ENCODE measurements at regions not wholly inside any gene's neighbourhood (a gene's known extent, or its start where the extent isn't known, plus 50 kb on each side); places are given as distances from the start of the nearest gene placed in this dataset.

DNA sequence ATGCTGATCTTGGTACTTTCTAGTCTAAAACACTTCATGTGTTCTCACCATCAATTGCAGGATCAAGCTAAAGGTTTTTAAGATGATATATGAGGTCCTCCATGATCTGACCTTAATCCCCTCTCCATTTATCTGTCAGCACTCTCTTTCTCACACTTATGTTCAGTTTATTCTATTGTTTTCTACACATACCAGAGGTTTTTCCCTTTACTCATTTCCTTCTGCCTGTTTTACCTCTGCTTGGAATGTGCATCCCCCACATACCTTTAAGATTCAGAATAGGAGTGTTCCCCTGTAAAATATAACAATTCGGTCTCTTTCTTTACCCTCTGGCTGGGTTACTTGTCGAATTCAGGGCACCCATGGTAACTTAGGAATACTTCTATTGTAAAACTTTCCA, 219.1 kb upstream of the PKP2 start:
- TF ChIP-seq, protein P1, sequence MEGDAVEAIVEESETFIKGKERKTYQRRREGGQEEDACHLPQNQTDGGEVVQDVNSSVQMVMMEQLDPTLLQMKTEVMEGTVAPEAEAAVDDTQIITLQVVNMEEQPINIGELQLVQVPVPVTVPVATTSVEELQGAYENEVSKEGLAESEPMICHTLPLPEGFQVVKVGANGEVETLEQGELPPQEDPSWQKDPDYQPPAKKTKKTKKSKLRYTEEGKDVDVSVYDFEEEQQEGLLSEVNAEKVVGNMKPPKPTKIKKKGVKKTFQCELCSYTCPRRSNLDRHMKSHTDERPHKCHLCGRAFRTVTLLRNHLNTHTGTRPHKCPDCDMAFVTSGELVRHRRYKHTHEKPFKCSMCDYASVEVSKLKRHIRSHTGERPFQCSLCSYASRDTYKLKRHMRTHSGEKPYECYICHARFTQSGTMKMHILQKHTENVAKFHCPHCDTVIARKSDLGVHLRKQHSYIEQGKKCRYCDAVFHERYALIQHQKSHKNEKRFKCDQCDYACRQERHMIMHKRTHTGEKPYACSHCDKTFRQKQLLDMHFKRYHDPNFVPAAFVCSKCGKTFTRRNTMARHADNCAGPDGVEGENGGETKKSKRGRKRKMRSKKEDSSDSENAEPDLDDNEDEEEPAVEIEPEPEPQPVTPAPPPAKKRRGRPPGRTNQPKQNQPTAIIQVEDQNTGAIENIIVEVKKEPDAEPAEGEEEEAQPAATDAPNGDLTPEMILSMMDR (IDR thresholded peaks at IDR 0.05; ENCODE audit: extremely low read depth in 1 of 2, insufficient read depth in 1 of 2, low read depth in 1 of 2, low read length in 2 of 2): no peak
- no peak for TF ChIP-seq POLR2AphosphoS5 (IDR thresholded peaks at IDR 0.05; ENCODE audit: insufficient read depth, low read depth, low read length)
- no peak for TF ChIP-seq EZH2 (IDR thresholded peaks at IDR 0.05; ENCODE audit: borderline replicate concordance, low read depth, low read length, severe bottlenecking)
- TF ChIP-seq POLR2A (IDR thresholded peaks at IDR 0.05; ENCODE audit: low read depth, low read length): no peak
- no peak for TF ChIP-seq JUN (IDR thresholded peaks at IDR 0.05; ENCODE audit: borderline replicate concordance, insufficient read depth, insufficient read length, low read depth)
